ENCODE measurements at regions not wholly inside any gene's neighbourhood (a gene's known extent, or its start where the extent isn't known, plus 50 kb on each side); places are given as distances from the start of the nearest gene placed in this dataset.

DNA sequence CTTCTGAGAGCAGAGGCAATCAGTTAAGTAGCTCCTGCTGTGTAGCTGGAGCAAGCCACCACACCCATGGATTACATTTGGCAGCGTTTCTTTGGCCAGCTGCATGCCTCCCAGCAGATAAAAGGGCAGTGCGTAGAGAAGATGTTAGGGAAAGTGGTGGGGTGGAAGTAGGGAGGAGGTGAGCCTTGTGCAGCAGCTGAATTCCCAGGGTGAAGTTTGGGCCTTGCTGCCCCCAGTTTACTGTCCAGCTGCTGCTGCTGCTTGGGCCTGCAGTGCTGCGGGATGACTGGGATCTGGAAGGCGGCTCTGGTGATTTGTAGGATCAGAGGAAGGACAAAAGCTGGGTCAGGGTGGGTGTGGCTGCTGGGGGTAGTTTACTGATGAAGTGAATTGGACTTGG, 318.7 kb upstream of the C2CD4B start:
- H2AFZ ChIP-seq (ENCODE audit: low read length), result no peak overlapping the region
- no peak overlapping the region for H3K9ac ChIP-seq (ENCODE audit: insufficient read depth, low read length)
- H3K4me2 ChIP-seq (ENCODE audit: extremely low read depth, insufficient read depth, low read length), result peak overlapping the region; percentile 18
- peak in 1 of 2 donors; percentile 79 for DNase-seq (ENCODE audit: low read depth in 2 of 2)
- H3K36me3 ChIP-seq (ENCODE audit: control insufficient read depth, insufficient read depth, low read length), result no peaks in the 10 kb centered on the region
- H3K9me3 ChIP-seq (ENCODE audit: control insufficient read depth, insufficient read depth, low read depth, low read length), result no peaks in the 10 kb centered on the region
- H3K4me1 ChIP-seq (ENCODE audit: control insufficient read depth, extremely low read depth, insufficient read depth, low read length), result peaks cover 6% of the 10 kb centered on the region
- no peak overlapping the region for H3K4me3 ChIP-seq (replicated peaks in 1 of 4; ENCODE audit: control extremely low read depth in 1 of 4, insufficient read depth in 1 of 4, low read depth in 3 of 4, low read length in 4 of 4)
- no peaks in the 10 kb centered on the region for H3K27me3 ChIP-seq (ENCODE audit: control insufficient read depth, insufficient read depth, low read length)
- H3K79me2 ChIP-seq (ENCODE audit: control insufficient read depth, insufficient read depth, low read length), result no peaks in the 10 kb centered on the region
- TF ChIP-seq, protein P1, sequence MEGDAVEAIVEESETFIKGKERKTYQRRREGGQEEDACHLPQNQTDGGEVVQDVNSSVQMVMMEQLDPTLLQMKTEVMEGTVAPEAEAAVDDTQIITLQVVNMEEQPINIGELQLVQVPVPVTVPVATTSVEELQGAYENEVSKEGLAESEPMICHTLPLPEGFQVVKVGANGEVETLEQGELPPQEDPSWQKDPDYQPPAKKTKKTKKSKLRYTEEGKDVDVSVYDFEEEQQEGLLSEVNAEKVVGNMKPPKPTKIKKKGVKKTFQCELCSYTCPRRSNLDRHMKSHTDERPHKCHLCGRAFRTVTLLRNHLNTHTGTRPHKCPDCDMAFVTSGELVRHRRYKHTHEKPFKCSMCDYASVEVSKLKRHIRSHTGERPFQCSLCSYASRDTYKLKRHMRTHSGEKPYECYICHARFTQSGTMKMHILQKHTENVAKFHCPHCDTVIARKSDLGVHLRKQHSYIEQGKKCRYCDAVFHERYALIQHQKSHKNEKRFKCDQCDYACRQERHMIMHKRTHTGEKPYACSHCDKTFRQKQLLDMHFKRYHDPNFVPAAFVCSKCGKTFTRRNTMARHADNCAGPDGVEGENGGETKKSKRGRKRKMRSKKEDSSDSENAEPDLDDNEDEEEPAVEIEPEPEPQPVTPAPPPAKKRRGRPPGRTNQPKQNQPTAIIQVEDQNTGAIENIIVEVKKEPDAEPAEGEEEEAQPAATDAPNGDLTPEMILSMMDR (conservative IDR thresholded peaks at IDR 0.05 in 1 of 2, IDR thresholded peaks at IDR 0.05 in 1 of 2; ENCODE audit: low read depth in 1 of 2, low read length in 2 of 2), result no peak
- no peak for TF ChIP-seq EZH2 (IDR thresholded peaks at IDR 0.05; ENCODE audit: low read length, missing control alignments)
- H4K20me1 ChIP-seq (ENCODE audit: control insufficient read depth, extremely low read depth, insufficient read depth, low read length), result no peaks in the 10 kb centered on the region
- H3K27ac ChIP-seq (ENCODE audit: insufficient read depth, low read length), result no peak overlapping the region

DNA sequence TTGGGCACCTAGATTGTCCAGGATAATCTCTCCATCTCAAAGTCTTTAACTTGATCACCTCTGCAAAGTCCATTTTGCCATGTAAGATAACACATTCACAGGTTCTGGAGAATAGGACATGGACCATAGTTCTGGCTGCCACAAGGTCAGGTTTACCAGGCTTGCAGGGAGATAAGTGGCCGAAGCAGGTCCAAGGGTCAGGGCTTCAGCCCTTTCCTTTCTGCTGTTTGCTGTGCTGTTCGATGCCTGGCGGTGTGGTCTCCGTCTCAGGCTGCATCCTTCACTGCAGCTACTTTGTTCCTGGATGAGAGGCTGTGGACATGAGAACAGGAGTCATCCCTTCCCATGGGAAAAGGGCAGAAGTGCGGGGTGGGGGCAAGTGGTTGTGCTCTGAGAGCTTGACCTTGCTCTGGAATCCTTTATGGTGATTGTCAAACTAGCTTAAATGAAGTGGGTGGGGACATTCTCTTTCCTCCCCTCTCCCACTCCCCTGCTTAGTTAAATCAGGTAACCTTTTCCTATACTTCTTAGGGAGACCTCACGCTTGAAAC, 320.2 kb upstream of the C2CD4B start:
- no peak overlapping the region for H3K4me2 ChIP-seq (ENCODE audit: extremely low read depth, insufficient read depth, low read length)
- no peak for DNase-seq (ENCODE audit: low read depth in 2 of 2)

DNA sequence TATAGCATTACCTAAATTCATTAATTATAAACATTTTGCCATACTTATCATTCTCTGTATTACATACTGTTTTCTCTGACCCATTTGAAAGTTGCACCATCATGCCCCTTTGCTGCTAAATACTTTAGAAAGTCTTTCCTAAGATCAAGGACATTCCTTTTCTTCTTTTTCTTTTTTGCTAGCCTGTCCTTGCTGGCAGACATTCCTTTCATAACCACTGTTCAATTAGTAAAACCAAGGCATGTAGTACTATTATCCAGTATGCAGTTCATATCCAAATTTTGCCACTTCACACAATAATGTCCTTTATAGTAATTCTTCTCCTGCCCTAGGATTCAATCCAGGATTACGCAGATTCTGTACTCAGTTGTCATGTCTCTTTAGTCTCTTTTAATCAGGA, 321.0 kb upstream of the C2CD4B start:
- no peak overlapping the region for H3K4me2 ChIP-seq (ENCODE audit: extremely low read depth, insufficient read depth, low read length)

More for the DNA sequence above, 320.2 kb upstream of the C2CD4B start:
- no peak overlapping the region for H3K4me3 ChIP-seq (replicated peaks in 1 of 4; ENCODE audit: control extremely low read depth in 1 of 4, insufficient read depth in 1 of 4, low read depth in 3 of 4, low read length in 4 of 4)
- H4K20me1 ChIP-seq (ENCODE audit: control insufficient read depth, extremely low read depth, insufficient read depth, low read length), result no peaks in the 10 kb centered on the region
- H2AFZ ChIP-seq (ENCODE audit: low read length), result no peak overlapping the region
- no peaks in the 10 kb centered on the region for H3K79me2 ChIP-seq (ENCODE audit: control insufficient read depth, insufficient read depth, low read length)
- H3K27ac ChIP-seq (ENCODE audit: insufficient read depth, low read length), result no peak overlapping the region
- TF ChIP-seq, protein P1 (conservative IDR thresholded peaks at IDR 0.05 in 1 of 2, IDR thresholded peaks at IDR 0.05 in 1 of 2; ENCODE audit: low read depth in 1 of 2, low read length in 2 of 2), result no peak
- peaks cover 6% of the 10 kb centered on the region for H3K4me1 ChIP-seq (ENCODE audit: control insufficient read depth, extremely low read depth, insufficient read depth, low read length)
- H3K36me3 ChIP-seq (ENCODE audit: control insufficient read depth, insufficient read depth, low read length), result no peaks in the 10 kb centered on the region
- H3K9me3 ChIP-seq (ENCODE audit: control insufficient read depth, insufficient read depth, low read depth, low read length), result no peaks in the 10 kb centered on the region
- no peaks in the 10 kb centered on the region for H3K27me3 ChIP-seq (ENCODE audit: control insufficient read depth, insufficient read depth, low read length)
- no peak overlapping the region for H3K9ac ChIP-seq (ENCODE audit: insufficient read depth, low read length)

More for the DNA sequence above, 321.0 kb upstream of the C2CD4B start:
- no peaks in the 10 kb centered on the region for H3K9me3 ChIP-seq (ENCODE audit: control insufficient read depth, insufficient read depth, low read depth, low read length)
- H3K27me3 ChIP-seq (ENCODE audit: control insufficient read depth, insufficient read depth, low read length), result no peaks in the 10 kb centered on the region
- H3K36me3 ChIP-seq (ENCODE audit: control insufficient read depth, insufficient read depth, low read length), result no peaks in the 10 kb centered on the region
- no peaks in the 10 kb centered on the region for H3K79me2 ChIP-seq (ENCODE audit: control insufficient read depth, insufficient read depth, low read length)
- no peak overlapping the region for H3K9ac ChIP-seq (ENCODE audit: insufficient read depth, low read length)
- peaks cover 6% of the 10 kb centered on the region for H3K4me1 ChIP-seq (ENCODE audit: control insufficient read depth, extremely low read depth, insufficient read depth, low read length)
- H2AFZ ChIP-seq (ENCODE audit: low read length), result no peak overlapping the region
- peak in 1 of 2 donors; percentile 70 for DNase-seq (ENCODE audit: low read depth in 2 of 2)
- no peak overlapping the region for H3K4me3 ChIP-seq (replicated peaks in 1 of 4; ENCODE audit: control extremely low read depth in 1 of 4, insufficient read depth in 1 of 4, low read depth in 3 of 4, low read length in 4 of 4)
- TF ChIP-seq EZH2 (IDR thresholded peaks at IDR 0.05; ENCODE audit: low read length, missing control alignments), result no peak
- TF ChIP-seq, protein P1 (conservative IDR thresholded peaks at IDR 0.05 in 1 of 2, IDR thresholded peaks at IDR 0.05 in 1 of 2; ENCODE audit: low read depth in 1 of 2, low read length in 2 of 2), result no peak
- no peaks in the 10 kb centered on the region for H4K20me1 ChIP-seq (ENCODE audit: control insufficient read depth, extremely low read depth, insufficient read depth, low read length)
- H3K27ac ChIP-seq (ENCODE audit: insufficient read depth, low read length), result no peak overlapping the region

Measured in fibroblast of lung (primary cell).